Activated naive CD4-positive, alpha-beta T cell (primary cell): ENCODE measurements at regions not wholly inside any gene's neighbourhood (a gene's known extent, or its start where the extent isn't known, plus 50 kb on each side); places are given as distances from the start of the nearest gene placed in this dataset.
A peak's percentile ranks its signal among the peaks of the same experiment; 100 is the strongest.
"Not testable (repeated sequence)": the region's sequence is repeated elsewhere in the genome, so short reads cannot be mapped to it uniquely, and the experiment has no call there.

ENCODE experiments used
- DNase-seq, 4 experiments: peaks; one replicate each; lab custom pipeline; 2025; lab: John Stamatoyannopoulos, UW

- no peak for DNase-seq
Measured at GRCh38 chr3:67064105-67064504, 66.0 kb downstream of the KBTBD8 start.

- DNase-seq, result no peak
Measured at GRCh38 chr3:67067251-67067650, 69.1 kb downstream of the KBTBD8 start.

- DNase-seq, result not testable (repeated sequence)
Measured at GRCh38 chr3:67072640-67073039, 74.5 kb downstream of the KBTBD8 start.

GRCh38 chr3:67073812-67074211, 75.7 kb downstream of the KBTBD8 start:
- DNase-seq, result no peak

GRCh38 chr3:67075295-67075694, 77.2 kb downstream of the KBTBD8 start:
- DNase-seq, result no peak

GRCh38 chr3:67076607-67077006, 78.5 kb downstream of the KBTBD8 start:
- no peak for DNase-seq

- DNase-seq, result no peak
Measured at GRCh38 chr3:67077656-67078055, 79.5 kb downstream of the KBTBD8 start.

GRCh38 chr3:67082533-67083024, 84.5 kb downstream of the KBTBD8 start:
- DNase-seq, result no peak

GRCh38 chr3:67083277-67083676, 85.2 kb downstream of the KBTBD8 start:
- peak in 1 of 4 experiments; percentile 9 for DNase-seq

GRCh38 chr3:67087788-67088187, 89.7 kb downstream of the KBTBD8 start:
- DNase-seq, result no peak

GRCh38 chr3:67090474-67090873, 92.4 kb downstream of the KBTBD8 start:
- no peak for DNase-seq

- no peak for DNase-seq
Measured at GRCh38 chr3:67093305-67093704, 95.2 kb downstream of the KBTBD8 start.

GRCh38 chr3:67094167-67094566, 96.1 kb downstream of the KBTBD8 start:
- DNase-seq, result no peak

- DNase-seq, result no peak
Measured at GRCh38 chr3:67094774-67095173, 96.7 kb downstream of the KBTBD8 start.

- no peak for DNase-seq
Measured at GRCh38 chr3:67104388-67104787, 106.3 kb downstream of the KBTBD8 start.

- no peak for DNase-seq
Measured at GRCh38 chr3:67106874-67107273, 108.8 kb downstream of the KBTBD8 start.

GRCh38 chr3:67109651-67110204, 111.6 kb downstream of the KBTBD8 start:
- DNase-seq, result no peak

GRCh38 chr3:67113802-67114407, 115.8 kb downstream of the KBTBD8 start:
- DNase-seq, result peak; percentile 24 to 66 (median 54)

- DNase-seq, result no peak
Measured at GRCh38 chr3:67118122-67118521, 120.0 kb downstream of the KBTBD8 start.

GRCh38 chr3:67118635-67119034, 120.5 kb downstream of the KBTBD8 start:
- no peak for DNase-seq

GRCh38 chr3:67123914-67124313, 125.8 kb downstream of the KBTBD8 start:
- DNase-seq, result no peak

GRCh38 chr3:67127254-67127653, 129.1 kb downstream of the KBTBD8 start:
- no peak for DNase-seq

- no peak for DNase-seq
Measured at GRCh38 chr3:67142432-67142831, 144.3 kb downstream of the KBTBD8 start.

GRCh38 chr3:67145738-67146137, 147.6 kb downstream of the KBTBD8 start:
- no peak for DNase-seq
